GM23338 (cell line): ENCODE measurements at regions not wholly inside any gene's neighbourhood (a gene's known extent, or its start where the extent isn't known, plus 50 kb on each side); places are given as distances from the start of the nearest gene placed in this dataset.

Experiments
- ATAC-seq: fragments of 200-7000 bp; cut with Tn5 transposase; 3 replicates; pipeline ENCODE4 v1.9.1; 2020
- DNase-seq: peaks from one replicate; pipeline ENCODE4 v3.0.0-alpha.2; 2015; ENCODE audit warnings: low spot score
- H2AFZ ChIP-seq: fragments of 200-600 bp; sonication (generic); 2 replicates; pipeline ENCODE4 v1.8.0; 2016; ENCODE audit warnings: antibody characterized with exemption, mild to moderate bottlenecking, moderate library complexity
- H3F3A ChIP-seq: fragments of 200-600 bp; sonication (generic); replicated peaks from 2 replicates; pipeline ENCODE4 v1.8.0; 2017; ENCODE audit warnings: antibody characterized with exemption, mixed run types, low read depth
- H3K27ac ChIP-seq: fragments of 200-600 bp; sonication (generic); 2 replicates; pipeline ENCODE4 v1.6.1; 2016; ENCODE audit warnings: low read depth
- H3K27me3 ChIP-seq: fragments of 200-600 bp; sonication (generic); 2 replicates; pipeline ENCODE4 v1.8.0; 2016; ENCODE audit warnings: mild to moderate bottlenecking, mixed run types, moderate library complexity; ENCODE audit not compliant: insufficient read depth
- H3K36me3 ChIP-seq: fragments of 200-600 bp; sonication (generic); 2 replicates; pipeline ENCODE4 v1.8.0; 2016; ENCODE audit warnings: mild to moderate bottlenecking; ENCODE audit not compliant: insufficient read depth
- H3K4me1 ChIP-seq: fragments of 200-600 bp; sonication (generic); 2 replicates; pipeline ENCODE4 v1.8.0; 2016; ENCODE audit warnings: mild to moderate bottlenecking, moderate library complexity; ENCODE audit not compliant: insufficient read depth
- H3K4me2 ChIP-seq: fragments of 200-600 bp; sonication (generic); 2 replicates; pipeline ENCODE4 v1.7.1; 2017; ENCODE audit warnings: mixed run types
- H3K4me3 ChIP-seq: fragments of 200-600 bp; sonication (generic); 2 replicates; pipeline ENCODE4 v1.6.1; 2016; ENCODE audit warnings: mixed run types
- H3K79me2 ChIP-seq: fragments of 200-600 bp; sonication (generic); replicated peaks from 2 replicates; pipeline ENCODE4 v1.8.0; 2017; ENCODE audit warnings: mild to moderate bottlenecking; ENCODE audit not compliant: insufficient read depth
- H3K9me2 ChIP-seq: fragments of 200-600 bp; sonication (generic); 2 replicates; pipeline ENCODE4 v1.8.0; 2017; ENCODE audit not compliant: insufficient read depth
- H4K20me1 ChIP-seq: fragments of 200-600 bp; sonication (generic); replicated peaks from 2 replicates; pipeline ENCODE4 v1.8.0; 2017; ENCODE audit warnings: mild to moderate bottlenecking; ENCODE audit not compliant: insufficient read depth
- H3K27ac Mint-ChIP-seq: 2 replicates; pipeline ENCODE4 v1.8.0; 2020; ENCODE audit warnings: inconsistent platforms, mild to moderate bottlenecking, moderate library complexity, mixed read lengths
- H3K27me3 Mint-ChIP-seq: 3 replicates; pipeline ENCODE4 v1.8.0; 2022; ENCODE audit warnings: low read depth, mild to moderate bottlenecking, moderate library complexity, mixed read lengths, inconsistent platforms; ENCODE audit not compliant: insufficient read depth, poor library complexity
- H3K36me3 Mint-ChIP-seq: 3 replicates; pipeline ENCODE4 v1.8.0; 2021; ENCODE audit warnings: low read depth, mild to moderate bottlenecking, inconsistent platforms, moderate library complexity, mixed read lengths
- H3K4me1 Mint-ChIP-seq: 3 replicates; pipeline ENCODE4 v1.8.0; 2020; ENCODE audit warnings: mild to moderate bottlenecking, inconsistent platforms, mixed read lengths
- H3K4me3 Mint-ChIP-seq: 3 replicates; pipeline ENCODE4 v1.8.0; 2021; ENCODE audit warnings: moderate library complexity, mild to moderate bottlenecking, inconsistent platforms, mixed read lengths
- H3K9me3 Mint-ChIP-seq: 3 replicates; pipeline ENCODE4 v1.8.0; 2020; ENCODE audit warnings: moderate library complexity, mild to moderate bottlenecking, inconsistent platforms, mixed read lengths
- CREB1 ChIP-seq: fragments of 250-450 bp; sonication (Bioruptor Pico); IDR thresholded peaks from 2 replicates; pipeline ENCODE4 v1.5.0; 2020; ENCODE audit warnings: low read depth, mild to moderate bottlenecking, moderate library complexity
- EZH2 ChIP-seq: fragments of 200-600 bp; sonication (generic); IDR thresholded peaks from one replicate; pipeline ENCODE4 v1.8.0; 2017; ENCODE audit warnings: antibody characterized with exemption, mild to moderate bottlenecking, low read depth; ENCODE audit not compliant: unreplicated experiment
- EZH2phosphoT487 ChIP-seq: fragments of 200-600 bp; sonication (generic); IDR thresholded peaks from one replicate; pipeline ENCODE4 v1.8.1; 2018; ENCODE audit warnings: antibody characterized with exemption; ENCODE audit not compliant: unreplicated experiment
- JUNB ChIP-seq: IDR thresholded peaks from one replicate; pipeline ENCODE4 v1.6.1; 2016; ENCODE audit warnings: antibody characterized with exemption; ENCODE audit not compliant: unreplicated experiment
- NANOG ChIP-seq: IDR thresholded peaks from 2 replicates; pipeline ENCODE4 v1.6.1; 2016; ENCODE audit warnings: antibody characterized with exemption, borderline replicate concordance
- POLR2AphosphoS5 ChIP-seq: IDR thresholded peaks from 2 replicates; pipeline ENCODE4 v1.6.1; 2016; ENCODE audit warnings: antibody characterized with exemption, low read depth
- STAT1 ChIP-seq: IDR thresholded peaks from one replicate; pipeline ENCODE4 v1.6.1; 2016; ENCODE audit warnings: antibody characterized with exemption; ENCODE audit not compliant: unreplicated experiment
- ZNF331 ChIP-seq: fragments of 250-450 bp; sonication (Bioruptor Pico); IDR thresholded peaks from 2 replicates; pipeline ENCODE4 v1.5.0; 2020; ENCODE audit warnings: low read depth, mild to moderate bottlenecking, moderate library complexity
- TF ChIP-seq, protein P1 (sequence below), 2 experiments: fragments of 200-600 bp in 1 of 2; sonication (generic) in 1 of 2; conservative IDR thresholded peaks; 2 replicates each; pipeline versions ENCODE4 v1.5.1 to v1.6.1; 2016 to 2017; ENCODE audit warnings: antibody characterized with exemption in 2 of 2, low read depth in 2 of 2, mild to moderate bottlenecking in 2 of 2, moderate library complexity in 1 of 2
- TF ChIP-seq, protein P2 (sequence below): fragments of 250-450 bp; sonication (Bioruptor Pico); IDR thresholded peaks from 2 replicates; pipeline ENCODE4 v1.5.0; 2020; ENCODE audit warnings: mild to moderate bottlenecking, moderate library complexity

DNA sequence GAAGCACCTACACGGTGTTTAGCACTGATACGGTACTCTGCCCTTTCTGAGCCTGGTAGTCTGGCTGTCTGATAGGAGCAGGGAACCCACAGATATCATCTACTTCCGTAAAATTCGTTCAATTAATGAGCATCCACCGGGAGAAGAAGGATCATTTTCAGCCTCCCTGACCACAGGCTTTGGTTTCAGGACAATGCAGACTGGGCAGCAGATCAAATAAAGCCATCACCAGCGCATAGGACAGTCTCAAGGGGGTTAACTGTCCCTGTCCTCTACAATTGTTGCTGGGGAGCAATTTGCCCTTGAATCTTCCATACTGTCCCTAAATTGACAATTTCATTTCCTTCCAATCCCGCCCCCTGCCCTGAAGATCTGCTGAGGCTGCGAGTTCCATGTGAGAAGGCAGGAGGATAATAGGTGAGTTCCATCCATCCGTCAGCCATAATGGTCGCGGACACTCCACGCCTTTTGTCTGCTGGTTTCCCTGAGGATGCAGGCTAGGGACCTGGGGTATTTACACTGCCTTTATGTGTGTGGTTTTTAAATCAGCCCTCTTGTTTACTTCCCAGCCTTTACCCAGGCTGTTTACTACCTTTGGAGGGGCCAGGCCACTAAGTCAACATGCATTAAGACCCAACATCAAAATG is 110.0 kb downstream of the MYCN start:
- peak; percentile 21; the same call in 1 of the 3 replicates for ATAC-seq
- no peak overlapping the region for H3K27ac ChIP-seq
- no peaks in the 10 kb centered on the region for H3K36me3 ChIP-seq
- H3K4me1 Mint-ChIP-seq = peaks cover 22% of the 10 kb centered on the region
- H3K36me3 Mint-ChIP-seq = no peaks in the 10 kb centered on the region
- no peaks in the 10 kb centered on the region for H3K79me2 ChIP-seq
- TF ChIP-seq JUNB (no peak), EZH2 (no peak), ZNF331 (CRISPR knock-in tag) (no peak), CREB1 (CRISPR knock-in tag) (no peak)
- TF ChIP-seq, protein P1, sequence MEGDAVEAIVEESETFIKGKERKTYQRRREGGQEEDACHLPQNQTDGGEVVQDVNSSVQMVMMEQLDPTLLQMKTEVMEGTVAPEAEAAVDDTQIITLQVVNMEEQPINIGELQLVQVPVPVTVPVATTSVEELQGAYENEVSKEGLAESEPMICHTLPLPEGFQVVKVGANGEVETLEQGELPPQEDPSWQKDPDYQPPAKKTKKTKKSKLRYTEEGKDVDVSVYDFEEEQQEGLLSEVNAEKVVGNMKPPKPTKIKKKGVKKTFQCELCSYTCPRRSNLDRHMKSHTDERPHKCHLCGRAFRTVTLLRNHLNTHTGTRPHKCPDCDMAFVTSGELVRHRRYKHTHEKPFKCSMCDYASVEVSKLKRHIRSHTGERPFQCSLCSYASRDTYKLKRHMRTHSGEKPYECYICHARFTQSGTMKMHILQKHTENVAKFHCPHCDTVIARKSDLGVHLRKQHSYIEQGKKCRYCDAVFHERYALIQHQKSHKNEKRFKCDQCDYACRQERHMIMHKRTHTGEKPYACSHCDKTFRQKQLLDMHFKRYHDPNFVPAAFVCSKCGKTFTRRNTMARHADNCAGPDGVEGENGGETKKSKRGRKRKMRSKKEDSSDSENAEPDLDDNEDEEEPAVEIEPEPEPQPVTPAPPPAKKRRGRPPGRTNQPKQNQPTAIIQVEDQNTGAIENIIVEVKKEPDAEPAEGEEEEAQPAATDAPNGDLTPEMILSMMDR (conservative IDR thresholded peaks at IDR 0.05; ENCODE audit: low read depth in 2 of 2) = no peak
- no peak overlapping the region for H3K4me3 ChIP-seq
- no peaks in the 10 kb centered on the region for H3K9me3 Mint-ChIP-seq
- H3K4me3 Mint-ChIP-seq = no peak overlapping the region
- H3K27me3 ChIP-seq = no peaks in the 10 kb centered on the region
- no peaks in the 10 kb centered on the region for H4K20me1 ChIP-seq
- DNase-seq = no peak
- H3K4me1 ChIP-seq = peaks cover 22% of the 10 kb centered on the region
- peak overlapping the region; percentile 80; the same call in 1 of the 2 replicates for H2AFZ ChIP-seq
- H3F3A ChIP-seq = no peaks in the 10 kb centered on the region
- H3K9me2 ChIP-seq = no peaks in the 10 kb centered on the region; the same call in none of the 2 replicates
- H3K27ac Mint-ChIP-seq = no peak overlapping the region
- H3K27me3 Mint-ChIP-seq = no peaks in the 10 kb centered on the region
- peak overlapping the region; percentile 31; the same call in 1 of the 2 replicates for H3K4me2 ChIP-seq

DNA sequence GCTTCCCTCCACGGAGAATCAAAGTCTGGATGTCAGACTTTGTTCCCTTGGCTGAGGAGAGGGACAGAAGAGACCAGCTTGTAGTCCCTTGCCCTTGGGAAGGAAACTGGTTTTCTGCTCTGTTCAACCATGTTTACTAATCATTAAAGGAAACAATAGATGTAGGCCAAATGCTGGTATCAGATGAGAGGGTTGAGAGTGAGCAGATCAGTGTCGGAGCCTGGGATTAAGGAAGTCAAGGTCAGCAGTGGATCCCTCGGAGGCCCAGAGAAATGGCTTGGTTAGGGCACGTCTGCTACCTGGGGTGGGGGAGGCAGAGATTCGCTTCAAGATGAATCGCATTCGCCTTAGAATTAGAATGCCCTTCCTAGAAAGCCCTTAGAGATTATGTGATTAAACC is 109.1 kb downstream of the MYCN start:
- no peaks in the 10 kb centered on the region; the same call in none of the 2 replicates for H3K9me2 ChIP-seq
- peaks cover 22% of the 10 kb centered on the region for H3K4me1 Mint-ChIP-seq
- H3K27me3 ChIP-seq = no peaks in the 10 kb centered on the region
- H3K36me3 ChIP-seq = no peaks in the 10 kb centered on the region
- no peak overlapping the region for H3K4me3 ChIP-seq
- peak overlapping the region; percentile 74; the same call in 1 of the 2 replicates for H2AFZ ChIP-seq
- no peaks in the 10 kb centered on the region for H4K20me1 ChIP-seq
- DNase-seq (no peak), ATAC-seq (no peak)
- H3K4me3 Mint-ChIP-seq = no peak overlapping the region
- H3K4me2 ChIP-seq = no peak overlapping the region
- peaks cover 21% of the 10 kb centered on the region for H3K4me1 ChIP-seq
- H3K27ac Mint-ChIP-seq = no peak overlapping the region
- H3K9me3 Mint-ChIP-seq = no peaks in the 10 kb centered on the region
- no peak for TF ChIP-seq STAT1
- no peak for TF ChIP-seq EZH2phosphoT487
- no peak for TF ChIP-seq POLR2AphosphoS5
- TF ChIP-seq, protein P1 (conservative IDR thresholded peaks at IDR 0.05; ENCODE audit: low read depth in 2 of 2) = no peak
- TF ChIP-seq EZH2 = no peak
- TF ChIP-seq, protein P2, sequence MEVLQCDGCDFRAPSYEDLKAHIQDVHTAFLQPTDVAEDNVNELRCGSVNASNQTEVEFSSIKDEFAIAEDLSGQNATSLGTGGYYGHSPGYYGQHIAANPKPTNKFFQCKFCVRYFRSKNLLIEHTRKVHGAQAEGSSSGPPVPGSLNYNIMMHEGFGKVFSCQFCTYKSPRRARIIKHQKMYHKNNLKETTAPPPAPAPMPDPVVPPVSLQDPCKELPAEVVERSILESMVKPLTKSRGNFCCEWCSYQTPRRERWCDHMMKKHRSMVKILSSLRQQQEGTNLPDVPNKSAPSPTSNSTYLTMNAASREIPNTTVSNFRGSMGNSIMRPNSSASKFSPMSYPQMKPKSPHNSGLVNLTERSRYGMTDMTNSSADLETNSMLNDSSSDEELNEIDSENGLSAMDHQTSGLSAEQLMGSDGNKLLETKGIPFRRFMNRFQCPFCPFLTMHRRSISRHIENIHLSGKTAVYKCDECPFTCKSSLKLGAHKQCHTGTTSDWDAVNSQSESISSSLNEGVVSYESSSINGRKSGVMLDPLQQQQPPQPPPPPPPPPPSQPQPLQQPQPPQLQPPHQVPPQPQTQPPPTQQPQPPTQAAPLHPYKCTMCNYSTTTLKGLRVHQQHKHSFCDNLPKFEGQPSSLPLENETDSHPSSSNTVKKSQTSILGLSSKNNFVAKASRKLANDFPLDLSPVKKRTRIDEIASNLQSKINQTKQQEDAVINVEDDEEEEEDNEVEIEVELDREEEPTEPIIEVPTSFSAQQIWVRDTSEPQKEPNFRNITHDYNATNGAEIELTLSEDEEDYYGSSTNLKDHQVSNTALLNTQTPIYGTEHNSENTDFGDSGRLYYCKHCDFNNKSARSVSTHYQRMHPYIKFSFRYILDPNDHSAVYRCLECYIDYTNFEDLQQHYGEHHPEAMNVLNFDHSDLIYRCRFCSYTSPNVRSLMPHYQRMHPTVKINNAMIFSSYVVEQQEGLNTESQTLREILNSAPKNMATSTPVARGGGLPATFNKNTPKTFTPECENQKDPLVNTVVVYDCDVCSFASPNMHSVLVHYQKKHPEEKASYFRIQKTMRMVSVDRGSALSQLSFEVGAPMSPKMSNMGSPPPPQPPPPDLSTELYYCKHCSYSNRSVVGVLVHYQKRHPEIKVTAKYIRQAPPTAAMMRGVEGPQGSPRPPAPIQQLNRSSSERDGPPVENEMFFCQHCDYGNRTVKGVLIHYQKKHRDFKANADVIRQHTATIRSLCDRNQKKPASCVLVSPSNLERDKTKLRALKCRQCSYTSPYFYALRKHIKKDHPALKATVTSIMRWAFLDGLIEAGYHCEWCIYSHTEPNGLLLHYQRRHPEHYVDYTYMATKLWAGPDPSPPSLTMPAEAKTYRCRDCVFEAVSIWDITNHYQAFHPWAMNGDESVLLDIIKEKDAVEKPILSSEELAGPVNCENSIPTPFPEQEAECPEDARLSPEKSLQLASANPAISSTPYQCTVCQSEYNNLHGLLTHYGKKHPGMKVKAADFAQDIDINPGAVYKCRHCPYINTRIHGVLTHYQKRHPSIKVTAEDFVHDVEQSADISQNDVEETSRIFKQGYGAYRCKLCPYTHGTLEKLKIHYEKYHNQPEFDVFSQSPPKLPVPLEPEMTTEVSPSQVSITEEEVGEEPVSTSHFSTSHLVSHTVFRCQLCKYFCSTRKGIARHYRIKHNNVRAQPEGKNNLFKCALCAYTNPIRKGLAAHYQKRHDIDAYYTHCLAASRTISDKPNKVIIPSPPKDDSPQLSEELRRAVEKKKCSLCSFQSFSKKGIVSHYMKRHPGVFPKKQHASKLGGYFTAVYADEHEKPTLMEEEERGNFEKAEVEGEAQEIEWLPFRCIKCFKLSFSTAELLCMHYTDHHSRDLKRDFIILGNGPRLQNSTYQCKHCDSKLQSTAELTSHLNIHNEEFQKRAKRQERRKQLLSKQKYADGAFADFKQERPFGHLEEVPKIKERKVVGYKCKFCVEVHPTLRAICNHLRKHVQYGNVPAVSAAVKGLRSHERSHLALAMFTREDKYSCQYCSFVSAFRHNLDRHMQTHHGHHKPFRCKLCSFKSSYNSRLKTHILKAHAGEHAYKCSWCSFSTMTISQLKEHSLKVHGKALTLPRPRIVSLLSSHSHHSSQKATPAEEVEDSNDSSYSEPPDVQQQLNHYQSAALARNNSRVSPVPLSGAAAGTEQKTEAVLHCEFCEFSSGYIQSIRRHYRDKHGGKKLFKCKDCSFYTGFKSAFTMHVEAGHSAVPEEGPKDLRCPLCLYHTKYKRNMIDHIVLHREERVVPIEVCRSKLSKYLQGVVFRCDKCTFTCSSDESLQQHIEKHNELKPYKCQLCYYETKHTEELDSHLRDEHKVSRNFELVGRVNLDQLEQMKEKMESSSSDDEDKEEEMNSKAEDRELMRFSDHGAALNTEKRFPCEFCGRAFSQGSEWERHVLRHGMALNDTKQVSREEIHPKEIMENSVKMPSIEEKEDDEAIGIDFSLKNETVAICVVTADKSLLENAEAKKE = no peak
- TF ChIP-seq NANOG = no peak
- no peaks in the 10 kb centered on the region for H3K36me3 Mint-ChIP-seq
- H3K27me3 Mint-ChIP-seq = no peaks in the 10 kb centered on the region
- H3K79me2 ChIP-seq = no peaks in the 10 kb centered on the region
- no peaks in the 10 kb centered on the region for H3F3A ChIP-seq
- no peak overlapping the region for H3K27ac ChIP-seq
